H1 (cell line): ENCODE measurements at regions not wholly inside any gene's neighbourhood (a gene's known extent, or its start where the extent isn't known, plus 50 kb on each side); places are given as distances from the start of the nearest gene placed in this dataset.

Experiments
- CTCF ChIA-PET: fragments of 300-600 bp; sonication (Branson Sonifier 250); formaldehyde crosslinking; loops from one replicate; lab custom pipeline; 2021; ENCODE audit not compliant: partially characterized antibody; lab: Charles Lee
- POLR2A ChIA-PET: fragments of 300-600 bp; sonication (Branson Sonifier 250); formaldehyde crosslinking; loops from one replicate; lab custom pipeline; 2021; ENCODE audit warnings: inconsistent platforms; ENCODE audit not compliant: partially characterized antibody; lab: Charles Lee
- DNase-seq, 2 experiments: peaks; one replicate each; pipeline versions ENCODE4 v3.0.0 to v3.0.0-alpha.2; 2010 to 2022; ENCODE audit warnings: low spot score in 2 of 2, low read depth in 1 of 2, mixed read lengths in 1 of 2
- FAIRE-seq: peaks from 2 replicates; lab custom pipeline; 2011; peaks lifted over from hg19 to GRCh38; lab: Jason Lieb, UNC
- H2AFZ ChIP-seq: 2 replicates; pipeline ENCODE4 v1.8.1; 2012; ENCODE audit warnings: low read length, inconsistent platforms
- H2AK5ac ChIP-seq: 2 replicates; pipeline ENCODE4 v1.6.1; 2013; ENCODE audit warnings: low read depth, low read length
- H2BK120ac ChIP-seq: replicated peaks from 2 replicates; pipeline ENCODE3; 2013; ENCODE audit warnings: low read depth, low read length, inconsistent platforms
- H2BK12ac ChIP-seq: 2 replicates; pipeline ENCODE4 v1.6.1; 2013; ENCODE audit warnings: low read depth, low read length
- H2BK15ac ChIP-seq: 2 replicates; pipeline ENCODE4 v1.6.1; 2013; ENCODE audit warnings: low read length
- H2BK20ac ChIP-seq: 2 replicates; pipeline ENCODE4 v1.6.1; 2013; ENCODE audit warnings: low read length
- H2BK5ac ChIP-seq: 2 replicates; pipeline ENCODE4 v1.6.1; 2013; ENCODE audit warnings: low read depth, low read length
- H3K14ac ChIP-seq: 2 replicates; pipeline ENCODE4 v1.6.1; 2013; ENCODE audit warnings: inconsistent platforms; ENCODE audit not compliant: insufficient read length
- H3K18ac ChIP-seq: 2 replicates; pipeline ENCODE4 v1.6.1; 2013; ENCODE audit warnings: low read length; ENCODE audit errors: extremely low read depth
- H3K23ac ChIP-seq: 2 replicates; pipeline ENCODE4 v1.6.1; 2013; ENCODE audit warnings: inconsistent platforms; ENCODE audit not compliant: insufficient read length
- H3K23me2 ChIP-seq: 2 replicates; pipeline ENCODE4 v1.6.1; 2013; ENCODE audit warnings: low read depth, low read length
- H3K27ac ChIP-seq: 2 replicates; pipeline ENCODE4 v1.6.1; 2011; ENCODE audit warnings: low read depth, low read length, inconsistent platforms
- H3K27me3 ChIP-seq, 4 experiments: replicated peaks in 1 of 4; 1 replicate in 1 of 4; 2 replicates in 3 of 4; pipeline versions ENCODE4 v1.6.1 to v1.8.1; 2011 to 2013; ENCODE audit warnings: low read length in 3 of 4, mild to moderate bottlenecking in 3 of 4, inconsistent platforms in 2 of 4, mixed read lengths in 2 of 4, moderate library complexity in 1 of 4; ENCODE audit not compliant: control insufficient read depth in 3 of 4, insufficient read depth in 3 of 4; ENCODE audit errors: extremely low read depth in 1 of 4
- H3K36me3 ChIP-seq, 4 experiments: 2 replicates each; pipeline versions ENCODE4 v1.6.1 to v1.8.1; 2011 to 2013; ENCODE audit warnings: mild to moderate bottlenecking in 4 of 4, low read length in 3 of 4, moderate library complexity in 2 of 4, control low read depth in 1 of 4, inconsistent platforms in 1 of 4; ENCODE audit not compliant: insufficient read depth in 4 of 4, control insufficient read depth in 2 of 4
- H3K4ac ChIP-seq: replicated peaks from 2 replicates; pipeline ENCODE3; 2013; ENCODE audit warnings: low read length, low read depth, mixed read lengths, inconsistent platforms; ENCODE audit not compliant: insufficient read length
- H3K4me1 ChIP-seq, 4 experiments: replicated peaks in 1 of 4; 1 replicate in 1 of 4; 2 replicates in 3 of 4; pipeline versions ENCODE4 v1.6.1 to v1.8.1; 2011 to 2013; ENCODE audit warnings: low read length in 3 of 4, inconsistent platforms in 2 of 4, mixed read lengths in 1 of 4; ENCODE audit not compliant: insufficient read depth in 4 of 4, control insufficient read depth in 3 of 4
- H3K4me2 ChIP-seq, 2 experiments: 2 replicates each; pipeline versions ENCODE4 v1.6.1 to v1.8.1; 2011 to 2013; ENCODE audit warnings: low read depth in 2 of 2, low read length in 2 of 2, control low read depth in 1 of 2, inconsistent platforms in 1 of 2, mild to moderate bottlenecking in 1 of 2; ENCODE audit not compliant: insufficient read depth in 1 of 2
- H3K4me3 ChIP-seq, 4 experiments: fragments of 200-600, 300-600 bp in 1 of 4; sonication (generic), shearing (Covaris generic), sonication (Bioruptor Twin) in 1 of 4; 2 replicates each; pipeline versions ENCODE4 v1.5.1 to v1.8.1; 2011 to 2016; ENCODE audit warnings: low read length in 4 of 4, low read depth in 3 of 4, control low read depth in 2 of 4, inconsistent platforms in 2 of 4, mild to moderate bottlenecking in 2 of 4, mixed read lengths in 1 of 4, moderate library complexity in 1 of 4; ENCODE audit not compliant: insufficient read depth in 2 of 4; ENCODE audit errors: extremely low read depth in 1 of 4
- H3K56ac ChIP-seq: replicated peaks from 2 replicates; pipeline ENCODE3; 2013; ENCODE audit warnings: low read depth, mild to moderate bottlenecking, mixed read lengths, low read length, inconsistent platforms; ENCODE audit not compliant: insufficient read length
- H3K79me1 ChIP-seq: 2 replicates; pipeline ENCODE4 v1.6.1; 2013; ENCODE audit warnings: low read depth, low read length, control low read depth
- H3K79me2 ChIP-seq, 2 experiments: 2 replicates each; pipeline versions ENCODE4 v1.6.1 to v1.8.1; 2012 to 2013; ENCODE audit warnings: low read length in 2 of 2, mild to moderate bottlenecking in 2 of 2, inconsistent platforms in 1 of 2; ENCODE audit not compliant: insufficient read depth in 2 of 2, control insufficient read depth in 1 of 2
- H3K9ac ChIP-seq, 4 experiments: replicated peaks in 1 of 4; 1 replicate in 1 of 4; 2 replicates in 3 of 4; pipeline versions ENCODE4 v1.6.1 to v1.8.1; 2011 to 2013; ENCODE audit warnings: low read depth in 3 of 4, low read length in 3 of 4, control low read depth in 2 of 4, mild to moderate bottlenecking in 2 of 4, moderate library complexity in 2 of 4, inconsistent platforms in 1 of 4; ENCODE audit errors: extremely low read depth in 1 of 4
- H3K9me3 ChIP-seq, 2 experiments: 2 replicates each; pipeline versions ENCODE4 v1.6.1 to v1.8.1; 2012 to 2013; ENCODE audit warnings: mild to moderate bottlenecking in 2 of 2, moderate library complexity in 2 of 2, control low read depth in 1 of 2, inconsistent platforms in 1 of 2, low read depth in 1 of 2, low read length in 1 of 2, mixed read lengths in 1 of 2; ENCODE audit not compliant: insufficient read depth in 2 of 2
- H4K20me1 ChIP-seq, 2 experiments: replicated peaks in 1 of 2; 2 replicates each; pipeline versions ENCODE3 to v1.8.1; 2011 to 2013; ENCODE audit warnings: inconsistent platforms in 2 of 2, low read length in 2 of 2, mild to moderate bottlenecking in 1 of 2; ENCODE audit not compliant: insufficient read depth in 2 of 2, control insufficient read depth in 1 of 2
- H4K5ac ChIP-seq: 2 replicates; pipeline ENCODE4 v1.6.1; 2013; ENCODE audit warnings: low read length, low read depth, mixed read lengths, inconsistent platforms; ENCODE audit not compliant: insufficient read length
- H4K8ac ChIP-seq: 2 replicates; pipeline ENCODE4 v1.8.0; 2013; ENCODE audit warnings: mild to moderate bottlenecking, moderate library complexity, low read length, inconsistent platforms; ENCODE audit not compliant: insufficient read depth; ENCODE audit errors: extremely low read depth
- H4K91ac ChIP-seq: replicated peaks from 2 replicates; pipeline ENCODE3; 2013; ENCODE audit warnings: low read length, mixed read lengths, inconsistent platforms; ENCODE audit not compliant: insufficient read length
- EZH2 ChIP-seq: fragments of 200-600 bp; sonication (generic); IDR thresholded peaks from 2 replicates; pipeline ENCODE4 v1.7.1; 2012; ENCODE audit warnings: low read depth, mild to moderate bottlenecking, moderate library complexity, low read length, inconsistent platforms; ENCODE audit not compliant: severe bottlenecking
- KDM5A ChIP-seq: fragments of 200-600 bp; IDR thresholded peaks from 2 replicates; pipeline ENCODE4 v1.7.1; 2012; ENCODE audit warnings: mild to moderate bottlenecking, low read length, inconsistent platforms, mixed read lengths
- POU5F1 ChIP-seq: IDR thresholded peaks from 2 replicates; pipeline ENCODE4 v1.6.1; 2011; ENCODE audit warnings: low read depth, mild to moderate bottlenecking, low read length, moderate library complexity
- RAD21 ChIP-seq, 2 experiments: IDR thresholded peaks in 1 of 2; conservative IDR thresholded peaks in 1 of 2; 2 replicates each; pipeline ENCODE4 v1.6.1; 2011; ENCODE audit warnings: low read depth in 2 of 2, low read length in 2 of 2, improper control_type of control experiment in 1 of 2, inconsistent platforms in 1 of 2, mild to moderate bottlenecking in 1 of 2, moderate library complexity in 1 of 2
- RBBP5 ChIP-seq: IDR thresholded peaks from 2 replicates; pipeline ENCODE4 v1.7.1; 2012; ENCODE audit warnings: low read depth, mild to moderate bottlenecking, inconsistent platforms, low read length, moderate library complexity, borderline replicate concordance
- RXRA ChIP-seq: IDR thresholded peaks from 2 replicates; pipeline ENCODE4 v1.6.1; 2011; ENCODE audit warnings: low read depth, mild to moderate bottlenecking, low read length, moderate library complexity; ENCODE audit not compliant: insufficient read depth
- SIN3A ChIP-seq, 2 experiments: IDR thresholded peaks in 1 of 2; conservative IDR thresholded peaks in 1 of 2; 2 replicates each; pipeline ENCODE4 v1.6.1; 2011 to 2012; ENCODE audit warnings: low read length in 2 of 2, improper control_type of control experiment in 1 of 2, low read depth in 1 of 2, mild to moderate bottlenecking in 1 of 2
- SIRT6 ChIP-seq: IDR thresholded peaks from one replicate; pipeline ENCODE4 v1.7.1; 2012; ENCODE audit warnings: low read length, inconsistent platforms
- SRF ChIP-seq: IDR thresholded peaks from 2 replicates; pipeline ENCODE4 v1.6.1; 2011; ENCODE audit warnings: mild to moderate bottlenecking, low read depth, low read length, moderate library complexity
- TBP ChIP-seq: IDR thresholded peaks from 2 replicates; pipeline ENCODE4 v1.6.1; 2011; ENCODE audit warnings: low read depth, low read length, improper control_type of control experiment
- TCF12 ChIP-seq: IDR thresholded peaks from 2 replicates; pipeline ENCODE4 v1.6.1; 2011; ENCODE audit warnings: low read depth, mild to moderate bottlenecking, low read length
- TEAD4 ChIP-seq: IDR thresholded peaks from 2 replicates; pipeline ENCODE4 v1.6.1; 2012; ENCODE audit warnings: low read depth, low read length, inconsistent platforms, mixed read lengths
- YY1 ChIP-seq: IDR thresholded peaks from 2 replicates; pipeline ENCODE4 v1.6.1; 2011; ENCODE audit warnings: low read depth, mild to moderate bottlenecking, low read length
- WGBS, 2 experiments: shearing (Covaris generic) in 1 of 2; methylation state at CpG; one replicate each; pipeline versions ENCODE4 v1.1.6 to v1.1.7; 2013 to 2015; ENCODE audit warnings: low lambda C conversion rate in 2 of 2, mixed read lengths in 2 of 2, inconsistent platforms in 1 of 2, low coverage in 1 of 2, missing lambda C conversion rate in 1 of 2; ENCODE audit not compliant: insufficient replicate concordance in 2 of 2, insufficient coverage in 1 of 2, insufficient read length in 1 of 2; ENCODE audit errors: extremely low coverage in 1 of 2, missing lambda C conversion rate in 1 of 2; 5-methylcytosine and 5-hydroxymethylcytosine counted together
- TF ChIP-seq, protein P1 (sequence below): IDR thresholded peaks from 2 replicates; pipeline ENCODE4 v1.6.1; 2012; ENCODE audit warnings: low read length, inconsistent platforms

DNA sequence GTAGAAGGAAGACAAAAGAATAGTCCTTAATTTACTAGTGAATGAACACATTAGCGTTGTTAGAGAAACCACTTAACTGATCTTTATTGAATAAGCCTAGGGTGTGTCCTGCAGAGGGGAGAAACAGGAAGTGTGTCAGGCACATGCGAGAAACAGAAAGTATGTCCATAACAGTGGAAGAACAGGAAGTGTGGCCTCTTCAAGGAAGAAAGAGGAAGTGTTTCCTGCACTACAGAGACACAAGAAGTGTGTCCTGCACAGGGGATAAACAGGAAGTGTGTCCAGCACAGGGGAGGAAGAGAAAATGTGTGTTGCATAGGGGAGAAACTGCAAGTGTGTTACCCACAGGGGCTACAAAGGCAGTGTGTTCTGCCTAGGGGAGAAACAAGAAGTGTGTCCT is 539.6 kb upstream of the PRKX start:
- H2BK120ac ChIP-seq = no peak overlapping the region
- H2BK15ac ChIP-seq = no peak overlapping the region
- H2BK20ac ChIP-seq = no peak overlapping the region
- no peak overlapping the region for H3K14ac ChIP-seq
- H2AFZ ChIP-seq = no peak overlapping the region
- no peak overlapping the region for H3K4ac ChIP-seq
- H3K23me2 ChIP-seq = no peaks in the 10 kb centered on the region
- H3K36me3 ChIP-seq = no peaks in the 10 kb centered on the region
- no peak overlapping the region for H4K91ac ChIP-seq
- H4K5ac ChIP-seq = no peak overlapping the region
- H3K23ac ChIP-seq = no peak overlapping the region
- H3K56ac ChIP-seq = no peak overlapping the region
- no peak overlapping the region for H2AK5ac ChIP-seq
- peaks cover 2 to 16% (median 7%) of the 10 kb centered on the region in 4 experiments; a peak in 5 of 7 replicates for H3K27me3 ChIP-seq
- no peaks in the 10 kb centered on the region for H3K79me1 ChIP-seq
- no peaks in the 10 kb centered on the region for H3K4me1 ChIP-seq
- no peak overlapping the region for H2BK5ac ChIP-seq
- no peak overlapping the region for H4K8ac ChIP-seq
- H3K18ac ChIP-seq = no peak overlapping the region
- FAIRE-seq = no peak
- 66% methylated on average over 2 of the region's 2 CpGs; no CpG with 5 or more reads in 1 of the 2 experiments for WGBS, 2 experiments
- H4K20me1 ChIP-seq = no peaks in the 10 kb centered on the region
- CTCF ChIA-PET = no interaction called here
- H3K4me2 ChIP-seq = no peak overlapping the region
- H3K9me3 ChIP-seq = no peaks in the 10 kb centered on the region
- no peak overlapping the region for H3K9ac ChIP-seq
- H2BK12ac ChIP-seq = no peak overlapping the region
- H3K79me2 ChIP-seq = no peaks in the 10 kb centered on the region
- H3K4me3 ChIP-seq = no peak overlapping the region
- DNase-seq = no peak
- POLR2A ChIA-PET = no interaction called here
- H3K27ac ChIP-seq = no peak overlapping the region
- TF ChIP-seq SRF (no peak), YY1 (no peak), RBBP5 (no peak), EZH2 (no peak), POU5F1 (no peak), RXRA (no peak), SIN3A (conservative IDR thresholded peaks at IDR 0.05 in 1 of 2, IDR thresholded peaks at IDR 0.05 in 1 of 2; ENCODE audit: low read depth in 1 of 2, low read length in 2 of 2) (no peak), TEAD4 (no peak), TBP (no peak), RAD21 (IDR thresholded peaks at IDR 0.05 in 1 of 2, conservative IDR thresholded peaks at IDR 0.05 in 1 of 2; ENCODE audit: low read depth in 2 of 2, low read length in 2 of 2) (no peak), KDM5A (no peak), TCF12 (no peak), SIRT6 (no peak)
- TF ChIP-seq, protein P1, sequence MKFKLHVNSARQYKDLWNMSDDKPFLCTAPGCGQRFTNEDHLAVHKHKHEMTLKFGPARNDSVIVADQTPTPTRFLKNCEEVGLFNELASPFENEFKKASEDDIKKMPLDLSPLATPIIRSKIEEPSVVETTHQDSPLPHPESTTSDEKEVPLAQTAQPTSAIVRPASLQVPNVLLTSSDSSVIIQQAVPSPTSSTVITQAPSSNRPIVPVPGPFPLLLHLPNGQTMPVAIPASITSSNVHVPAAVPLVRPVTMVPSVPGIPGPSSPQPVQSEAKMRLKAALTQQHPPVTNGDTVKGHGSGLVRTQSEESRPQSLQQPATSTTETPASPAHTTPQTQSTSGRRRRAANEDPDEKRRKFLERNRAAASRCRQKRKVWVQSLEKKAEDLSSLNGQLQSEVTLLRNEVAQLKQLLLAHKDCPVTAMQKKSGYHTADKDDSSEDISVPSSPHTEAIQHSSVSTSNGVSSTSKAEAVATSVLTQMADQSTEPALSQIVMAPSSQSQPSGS = no peak
